ENCODE measurements at regions not wholly inside any gene's neighbourhood (a gene's known extent, or its start where the extent isn't known, plus 50 kb on each side); places are given as distances from the start of the nearest gene placed in this dataset.

DNA sequence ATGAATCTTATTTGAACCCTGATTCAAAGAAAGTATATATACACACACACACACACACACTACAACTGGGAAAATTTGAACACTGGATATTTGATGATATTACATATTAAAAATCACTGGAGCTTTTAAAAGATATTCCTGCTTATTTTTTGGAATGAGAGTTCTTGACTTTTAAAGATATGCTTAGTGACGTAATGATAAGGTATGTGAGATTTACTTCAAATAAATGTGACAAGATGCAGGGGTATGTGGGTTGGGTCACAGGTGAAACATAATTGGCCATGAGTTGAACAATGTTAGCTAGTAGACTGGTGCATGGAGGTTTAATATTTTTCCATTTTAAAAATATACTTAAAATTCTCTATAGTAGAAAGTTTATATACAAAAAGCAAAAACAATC, 258.6 kb downstream of the CBLN4 start:
- H3K27ac ChIP-seq = no peak overlapping the region
- no peak overlapping the region for H3K4me3 ChIP-seq
- DNase-seq (ENCODE audit: low spot score) = no peak
- TF ChIP-seq, protein P1, sequence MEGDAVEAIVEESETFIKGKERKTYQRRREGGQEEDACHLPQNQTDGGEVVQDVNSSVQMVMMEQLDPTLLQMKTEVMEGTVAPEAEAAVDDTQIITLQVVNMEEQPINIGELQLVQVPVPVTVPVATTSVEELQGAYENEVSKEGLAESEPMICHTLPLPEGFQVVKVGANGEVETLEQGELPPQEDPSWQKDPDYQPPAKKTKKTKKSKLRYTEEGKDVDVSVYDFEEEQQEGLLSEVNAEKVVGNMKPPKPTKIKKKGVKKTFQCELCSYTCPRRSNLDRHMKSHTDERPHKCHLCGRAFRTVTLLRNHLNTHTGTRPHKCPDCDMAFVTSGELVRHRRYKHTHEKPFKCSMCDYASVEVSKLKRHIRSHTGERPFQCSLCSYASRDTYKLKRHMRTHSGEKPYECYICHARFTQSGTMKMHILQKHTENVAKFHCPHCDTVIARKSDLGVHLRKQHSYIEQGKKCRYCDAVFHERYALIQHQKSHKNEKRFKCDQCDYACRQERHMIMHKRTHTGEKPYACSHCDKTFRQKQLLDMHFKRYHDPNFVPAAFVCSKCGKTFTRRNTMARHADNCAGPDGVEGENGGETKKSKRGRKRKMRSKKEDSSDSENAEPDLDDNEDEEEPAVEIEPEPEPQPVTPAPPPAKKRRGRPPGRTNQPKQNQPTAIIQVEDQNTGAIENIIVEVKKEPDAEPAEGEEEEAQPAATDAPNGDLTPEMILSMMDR (IDR thresholded peaks at IDR 0.05) = no peak

DNA sequence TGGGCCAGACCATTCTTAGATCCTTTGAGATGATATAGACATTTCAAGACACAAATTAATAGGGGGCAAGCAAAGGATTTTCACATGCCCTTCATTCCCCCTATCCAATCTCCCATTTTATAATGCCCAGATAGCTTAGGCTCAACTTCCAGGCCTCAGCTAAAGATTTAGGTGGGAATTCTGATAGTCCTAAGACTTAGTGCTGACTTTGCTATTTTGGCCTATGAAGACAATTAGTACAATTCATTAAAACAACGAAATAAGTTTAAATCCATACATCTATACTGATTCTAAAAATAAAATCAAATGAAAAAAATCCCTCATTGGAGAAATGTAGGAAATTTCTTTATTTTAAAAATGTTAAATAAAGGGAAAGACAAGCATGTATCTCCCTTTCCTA, 259.5 kb downstream of the CBLN4 start:
- Histone ChIP-seq H3K27ac (no peak overlapping the region), H3K4me3 (no peak overlapping the region)
- TF ChIP-seq, protein P1 (IDR thresholded peaks at IDR 0.05) = no peak
- DNase-seq (ENCODE audit: low spot score) = no peak

DNA sequence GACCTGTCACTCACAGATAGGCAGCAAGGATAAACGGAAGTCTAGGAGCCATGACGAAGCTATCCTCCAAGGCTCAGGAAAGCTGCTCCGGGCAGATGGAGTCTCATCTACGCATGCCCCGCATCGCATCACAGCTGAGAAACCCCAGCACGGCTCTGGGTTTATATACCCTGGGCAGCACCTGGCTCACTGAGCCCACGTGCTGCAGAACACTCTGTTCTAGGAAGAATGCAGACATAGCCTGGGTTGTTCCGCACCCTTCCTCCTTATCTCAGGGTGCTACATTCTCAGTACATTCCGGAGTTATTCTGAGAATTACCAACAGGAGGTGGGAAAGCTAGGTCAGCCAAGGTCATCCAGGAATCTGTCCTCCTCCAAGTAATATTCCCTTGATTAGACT, 260.4 kb downstream of the CBLN4 start:
- H3K4me3 ChIP-seq = no peak overlapping the region
- no peak overlapping the region for H3K27ac ChIP-seq
- no peak for DNase-seq (ENCODE audit: low spot score)
- TF ChIP-seq, protein P1 (IDR thresholded peaks at IDR 0.05) = no peak

DNA sequence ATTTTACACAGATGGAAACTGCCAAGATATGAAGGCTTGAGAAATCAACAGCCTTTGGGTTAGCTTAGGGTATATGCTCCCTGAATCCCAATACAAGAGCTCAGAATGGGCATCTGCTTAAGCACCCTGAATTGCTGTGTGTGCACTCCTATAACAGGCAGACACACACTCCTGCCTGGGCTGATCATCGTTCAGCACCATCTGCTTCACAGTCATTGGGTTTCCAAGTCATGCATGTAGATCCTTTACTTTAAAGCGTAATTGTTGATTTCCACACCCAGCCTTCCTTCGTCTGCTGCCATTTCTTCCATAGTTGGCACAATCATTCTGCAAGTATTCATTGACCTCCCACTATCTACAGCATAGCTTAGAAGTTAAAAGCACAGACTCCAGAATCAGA, 263.5 kb downstream of the CBLN4 start:
- TF ChIP-seq, protein P1 (IDR thresholded peaks at IDR 0.05) = no peak
- no peak for DNase-seq (ENCODE audit: low spot score)
- H3K4me3 ChIP-seq = no peak overlapping the region

DNA sequence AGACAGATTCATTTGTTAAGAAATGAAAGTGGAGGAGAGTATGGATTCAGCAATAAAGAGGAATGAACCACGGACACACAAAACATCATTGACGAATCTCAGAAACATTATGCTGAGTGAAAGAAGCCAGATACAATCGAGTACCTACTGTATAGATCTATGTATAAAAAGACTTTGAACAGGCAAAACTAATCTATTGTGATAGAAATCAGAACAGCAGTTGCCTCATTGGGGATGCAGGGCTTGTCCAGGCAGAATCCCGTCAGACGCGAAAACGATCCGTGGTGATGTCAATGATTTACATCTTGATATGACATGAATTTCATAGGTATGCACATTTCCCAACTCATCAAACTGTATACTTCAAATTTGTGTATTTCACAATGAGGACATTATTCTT, 265.2 kb downstream of the CBLN4 start:
- no peak for DNase-seq (ENCODE audit: low spot score)
- TF ChIP-seq, protein P1 (IDR thresholded peaks at IDR 0.05) = no peak
- Histone ChIP-seq H3K4me3 (no peak overlapping the region), H3K27ac (no peak overlapping the region)

More for the DNA sequence above, 263.5 kb downstream of the CBLN4 start:
- H3K27ac ChIP-seq = no peak overlapping the region

DNA sequence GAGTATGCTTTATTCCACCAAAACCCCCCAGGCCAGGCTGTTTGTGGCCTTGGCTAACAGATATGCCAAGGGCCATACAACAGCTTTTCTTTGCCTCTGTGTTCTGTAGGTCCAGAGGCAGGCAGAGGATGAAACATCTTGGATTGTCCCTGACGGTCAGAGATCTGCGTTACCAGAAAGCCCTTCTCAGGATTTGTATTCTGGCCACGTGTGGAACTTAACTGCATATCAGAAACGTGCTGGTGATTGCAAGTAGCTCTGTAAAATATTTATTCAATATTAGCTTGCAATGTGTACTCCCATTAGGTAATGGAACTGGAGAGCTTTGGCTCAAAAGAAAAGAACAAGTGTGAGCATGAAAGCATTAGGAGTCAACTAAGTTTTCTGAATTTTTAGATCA, 275.0 kb downstream of the CBLN4 start:
- DNase-seq (ENCODE audit: low spot score) = no peak
- Histone ChIP-seq H3K27ac (no peak overlapping the region), H3K4me3 (no peak overlapping the region)
- TF ChIP-seq, protein P1 (IDR thresholded peaks at IDR 0.05) = no peak

DNA sequence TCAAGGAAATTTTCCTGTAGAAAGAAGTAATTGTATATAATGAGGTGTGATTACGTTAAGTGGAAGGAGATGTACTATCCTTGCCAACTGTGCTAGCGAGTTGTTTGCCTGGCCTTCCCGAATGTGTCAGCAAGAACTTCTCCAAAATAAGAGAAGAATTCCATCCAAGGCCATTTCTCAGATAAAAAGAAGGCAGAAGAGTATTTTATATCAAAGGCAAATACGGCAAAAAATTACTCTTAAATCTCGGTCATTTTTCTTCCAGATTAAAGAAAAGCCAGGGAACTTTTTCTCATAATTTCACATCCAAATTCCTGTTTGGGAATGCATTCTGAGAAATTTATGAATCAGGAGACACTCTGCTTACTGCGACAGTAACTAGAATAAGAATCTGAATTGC, 290.6 kb downstream of the CBLN4 start:
- Histone ChIP-seq H3K27ac (no peak overlapping the region), H3K4me3 (no peak overlapping the region)
- DNase-seq (ENCODE audit: low spot score) = no peak
- TF ChIP-seq, protein P1 (IDR thresholded peaks at IDR 0.05) = no peak
